Sigmoid colon (tissue), 6 donors: ENCODE measurements at regions not wholly inside any gene's neighbourhood (a gene's known extent, or its start where the extent isn't known, plus 50 kb on each side); places are given as distances from the start of the nearest gene placed in this dataset.

Experiments
- DNase-seq: peaks from one replicate; pipeline ENCODE4 v3.0.0-alpha.2; 2019
- H3K27ac ChIP-seq, 4 donors: fragments of 200-600 bp; sonication (generic); one replicate each; pipeline ENCODE4 v1.5.1; 2016 to 2019; ENCODE audit warnings: mild to moderate bottlenecking in 1 of 4
- H3K27me3 ChIP-seq, 3 donors: fragments of 200-600 bp; sonication (generic); one replicate each; pipeline ENCODE4 v1.5.1; 2019; ENCODE audit warnings: mild to moderate bottlenecking in 1 of 3
- H3K36me3 ChIP-seq, 4 donors: fragments of 200-600 bp; sonication (generic); one replicate each; pipeline ENCODE4 v1.5.1; 2016 to 2019
- H3K4me1 ChIP-seq, 4 donors: fragments of 200-600 bp; sonication (generic); one replicate each; pipeline ENCODE4 v1.5.1; 2017 to 2019
- H3K4me3 ChIP-seq, 4 donors: fragments of 200-600 bp; sonication (generic); one replicate each; pipeline ENCODE4 v1.5.1; 2017 to 2019; ENCODE audit warnings: mild to moderate bottlenecking in 2 of 4, moderate library complexity in 1 of 4
- H3K9me3 ChIP-seq, 4 donors: fragments of 200-600 bp in 3 of 4; sonication (generic) in 3 of 4; one replicate each; pipeline versions ENCODE4 v1.5.1 to v1.6.1; 2013 to 2019
- CTCF ChIP-seq, 4 experiments: fragments of 450-650 bp in 3 of 4; fragments of 200-600 bp in 1 of 4; IDR thresholded peaks; one replicate each; pipeline ENCODE4 v1.5.1; 2016 to 2019; ENCODE audit warnings: antibody characterized with exemption in 4 of 4, mild to moderate bottlenecking in 3 of 4, moderate library complexity in 2 of 4
- EP300 ChIP-seq, 4 donors: sonication (generic); formaldehyde crosslinking; IDR thresholded peaks; one replicate each; pipeline ENCODE4 v1.6.1; 2017; ENCODE audit warnings: antibody characterized with exemption in 4 of 4
- POLR2A ChIP-seq, 2 donors: fragments of 450-650 bp; IDR thresholded peaks; one replicate each; pipeline ENCODE4 v1.6.1; 2016; ENCODE audit warnings: antibody characterized with exemption in 2 of 2, mild to moderate bottlenecking in 2 of 2, moderate library complexity in 2 of 2
- POLR2AphosphoS5 ChIP-seq, 4 donors: sonication (generic); formaldehyde crosslinking; IDR thresholded peaks; one replicate each; pipeline ENCODE4 v1.6.1; 2017; ENCODE audit warnings: antibody characterized with exemption in 4 of 4
- WGBS, 2 donors: extraction: QIAGEN DNeasy Blood & Tissue Kit; methylation state at CpG; one replicate each; pipeline ENCODE4 v1.1.7; 2013; 5-methylcytosine and 5-hydroxymethylcytosine counted together
- intact Hi-C: fragments of 100-400 bp; cut with DNase I; formaldehyde crosslinking; loops from one replicate; pipeline ENCODE4 v1.15.1; 2023
- donor health status: healthy with polysubstance abuse.
- donor health status: healthy.

DNA sequence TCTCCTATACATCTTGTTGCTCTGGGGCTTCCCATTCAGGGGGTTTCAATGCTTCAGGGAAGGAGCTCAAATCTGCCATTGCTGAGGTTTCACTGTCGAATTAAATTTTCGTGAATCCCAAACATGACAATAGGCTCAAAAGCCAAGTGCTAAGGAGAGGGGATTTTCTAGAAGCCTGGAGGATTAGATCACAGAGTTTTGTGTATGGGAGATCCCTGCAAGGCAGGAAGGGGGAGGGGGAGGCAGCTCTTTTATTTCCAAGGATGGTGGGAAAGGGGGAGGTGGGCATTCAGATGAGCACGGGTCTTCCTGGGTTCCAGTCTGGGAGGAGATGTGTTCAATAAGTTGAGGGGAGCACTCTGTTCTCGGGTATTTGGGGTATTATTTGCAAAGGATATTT, 69.9 kb upstream of the DLG1 start:
- Histone ChIP-seq H3K9me3 (no peaks in the 10 kb centered on the region), H3K4me3 (no peak overlapping the region), H3K36me3 (no peaks in the 10 kb centered on the region), H3K4me1 (peaks cover 0 to 31% (median 25%) of the 10 kb centered on the region in 4 donors), H3K27ac (no peak overlapping the region), H3K27me3 (no peaks in the 10 kb centered on the region)
- intact Hi-C loops: no loop called here
- WGBS, 2 donors: 64 to 83% methylated on average over 4 of the region's 4 CpGs
- DNase-seq: peak; percentile 9
- no peak for TF ChIP-seq POLR2A (IDR thresholded peaks at IDR 0.05)
- no peak for TF ChIP-seq CTCF (IDR thresholded peaks at IDR 0.05)
- no peak for TF ChIP-seq POLR2AphosphoS5 (IDR thresholded peaks at IDR 0.05)
- TF ChIP-seq EP300 (IDR thresholded peaks at IDR 0.05): no peak

GRCh38 chr3:197367081-197367780, 68.8 kb upstream of the DLG1 start:
- 83 to 87% methylated on average over 13 of the region's 13 CpGs for WGBS, 2 donors
- peaks cover 0 to 26% (median 21%) of the 10 kb centered on the region in 4 donors for H3K4me1 ChIP-seq
- H3K36me3 ChIP-seq: no peaks in the 10 kb centered on the region
- H3K27me3 ChIP-seq: no peaks in the 10 kb centered on the region
- no peak for TF ChIP-seq POLR2A (IDR thresholded peaks at IDR 0.05)
- TF ChIP-seq EP300 (IDR thresholded peaks at IDR 0.05): no peak
- no peak for TF ChIP-seq CTCF (IDR thresholded peaks at IDR 0.05)
- no peak for TF ChIP-seq POLR2AphosphoS5 (IDR thresholded peaks at IDR 0.05)
- DNase-seq: peak; percentile 67
- no peaks in the 10 kb centered on the region for H3K9me3 ChIP-seq
- intact Hi-C loops: no loop called here
- peak overlapping the region in 2 of 4 donors; percentile 21 to 37 for H3K27ac ChIP-seq
- H3K4me3 ChIP-seq: no peak overlapping the region

DNA sequence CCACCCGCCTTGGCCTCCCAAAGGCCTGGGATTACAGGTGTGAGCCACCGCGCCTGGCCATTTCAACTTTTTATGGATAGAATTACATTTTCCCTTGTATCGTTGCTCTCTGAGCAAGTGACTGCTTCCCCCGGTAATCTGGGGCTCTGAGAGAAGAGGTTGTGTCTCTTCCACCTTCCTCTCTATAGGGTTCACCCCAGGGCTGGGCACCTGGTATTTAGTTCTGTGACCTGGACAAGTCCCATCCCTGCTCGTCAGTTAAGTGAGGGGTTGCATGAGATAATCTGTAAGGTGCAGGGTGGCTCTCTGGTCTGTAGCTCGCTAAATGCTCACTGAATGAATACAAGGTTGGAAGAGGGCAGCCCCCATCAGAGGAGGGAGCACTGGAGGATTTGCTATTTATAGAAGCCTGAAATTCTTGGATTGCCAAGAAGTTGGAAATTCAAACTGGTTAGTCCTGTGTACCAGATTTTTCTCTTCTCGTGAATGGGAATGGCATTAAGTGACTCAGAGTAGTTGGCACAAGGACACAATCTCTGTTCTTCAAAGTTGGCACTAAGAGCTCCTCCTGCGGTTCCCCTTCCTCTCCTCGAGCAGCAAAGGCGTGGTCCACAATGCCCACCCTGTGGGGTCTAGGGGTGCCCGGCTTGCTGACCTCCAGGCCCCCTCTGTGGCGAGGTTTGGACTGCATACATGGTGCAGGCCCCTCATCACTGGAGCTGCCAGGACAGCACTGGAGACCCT, 68.1 kb upstream of the DLG1 start:
- Histone ChIP-seq H3K9me3 (no peaks in the 10 kb centered on the region), H3K36me3 (no peaks in the 10 kb centered on the region), H3K27ac (peak overlapping the region in 2 of 4 donors; percentile 21 to 37), H3K4me3 (no peak overlapping the region), H3K27me3 (no peaks in the 10 kb centered on the region), H3K4me1 (peaks cover 0 to 18% (median 14%) of the 10 kb centered on the region in 4 donors)
- intact Hi-C loops: no loop called here
- peak; percentile 32 for DNase-seq
- TF ChIP-seq EP300 (IDR thresholded peaks at IDR 0.05) (no peak), POLR2A (IDR thresholded peaks at IDR 0.05) (no peak), CTCF (IDR thresholded peaks at IDR 0.05) (no peak), POLR2AphosphoS5 (IDR thresholded peaks at IDR 0.05) (no peak)
- 87 to 92% methylated on average over 13 of the region's 13 CpGs for WGBS, 2 donors

DNA sequence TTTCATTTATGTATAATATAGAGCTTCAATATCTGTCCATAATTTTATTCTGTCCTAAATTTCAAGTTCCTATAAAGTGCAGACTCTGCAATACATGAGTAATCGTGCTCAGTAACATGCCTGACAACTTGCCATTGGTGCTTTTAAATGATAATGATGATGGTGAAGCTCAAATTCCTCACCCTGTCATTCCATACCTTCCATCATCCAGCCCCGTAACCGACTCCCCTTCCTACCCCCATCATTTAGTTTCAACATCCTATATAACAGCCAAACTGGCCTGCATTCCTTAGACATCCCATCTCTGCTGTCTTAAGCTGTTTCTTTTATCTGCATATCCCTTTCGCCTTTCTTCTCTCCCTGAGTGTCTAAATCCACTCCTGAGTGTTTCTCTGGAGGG, 67.2 kb upstream of the DLG1 start:
- H3K9me3 ChIP-seq: no peaks in the 10 kb centered on the region
- DNase-seq: no peak
- WGBS, 2 donors: 90 to 93% methylated on average over 4 of the region's 4 CpGs

More for the DNA sequence above, 67.2 kb upstream of the DLG1 start:
- intact Hi-C loops: no loop called here
- H3K27ac ChIP-seq: no peak overlapping the region
- peaks cover 0 to 15% (median 10%) of the 10 kb centered on the region in 4 donors for H3K4me1 ChIP-seq
- no peaks in the 10 kb centered on the region for H3K27me3 ChIP-seq
- H3K4me3 ChIP-seq: no peak overlapping the region
- H3K36me3 ChIP-seq: no peaks in the 10 kb centered on the region
- TF ChIP-seq POLR2AphosphoS5 (IDR thresholded peaks at IDR 0.05) (no peak), POLR2A (IDR thresholded peaks at IDR 0.05) (no peak), EP300 (IDR thresholded peaks at IDR 0.05) (no peak), CTCF (IDR thresholded peaks at IDR 0.05) (no peak)
